RPMI8226 (cell line): ENCODE measurements at regions not wholly inside any gene's neighbourhood (a gene's known extent, or its start where the extent isn't known, plus 50 kb on each side); places are given as distances from the start of the nearest gene placed in this dataset.

ENCODE experiments used
- DNase-seq: peaks from one replicate; pipeline ENCODE4 v3.0.0-alpha.2; 2015

DNA sequence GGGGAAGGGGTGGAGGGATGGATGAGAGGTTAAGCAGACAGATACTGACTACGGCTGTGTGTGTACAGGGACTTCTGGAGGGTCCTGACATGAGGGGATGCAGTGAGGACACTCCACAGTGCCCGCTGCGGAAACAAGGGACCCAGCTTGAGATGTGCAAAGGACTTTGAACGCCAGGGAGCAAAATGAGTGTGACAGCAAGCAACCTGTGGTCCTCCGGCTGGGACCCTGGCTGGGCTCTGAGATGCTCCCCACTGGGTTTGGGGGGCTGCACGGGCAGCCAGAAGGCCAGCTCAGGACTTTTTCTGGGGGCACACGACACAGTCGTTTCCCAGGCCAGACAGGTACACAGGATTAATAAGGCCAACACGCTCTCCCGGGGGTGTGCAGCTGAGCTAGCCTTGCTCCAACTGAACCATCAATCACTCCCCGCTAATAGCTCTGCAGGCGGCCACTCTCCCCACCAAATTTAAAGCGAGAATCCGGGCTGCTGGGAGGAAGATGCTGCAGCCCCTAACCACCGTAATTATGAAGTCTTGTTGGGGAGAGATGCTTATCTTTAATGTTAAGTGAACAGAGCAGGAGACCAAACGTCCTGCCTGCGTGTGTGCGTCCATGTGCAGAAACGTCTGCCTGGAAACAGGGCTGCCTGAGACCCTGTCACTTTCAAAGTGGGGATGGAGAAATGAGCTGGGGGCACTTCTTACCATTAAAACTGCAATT, 51.6 kb upstream of the DLK1 start:
- DNase-seq: no peak

GRCh38 chr14:100675699-100676684, 50.7 kb upstream of the DLK1 start:
- peak; percentile 63 for DNase-seq
